Liver (tissue), 8 donors: ENCODE measurements at regions not wholly inside any gene's neighbourhood (a gene's known extent, or its start where the extent isn't known, plus 50 kb on each side); places are given as distances from the start of the nearest gene placed in this dataset.

Source experiments
- DNase-seq: peaks from one replicate; pipeline ENCODE4 v3.0.0-alpha.2; 2017; ENCODE audit warnings: low spot score
- H3K27ac ChIP-seq, 2 donors: one replicate each; pipeline ENCODE4 v1.7.0; 2013; ENCODE audit warnings: inconsistent platforms in 2 of 2, low read length in 2 of 2, control low read depth in 1 of 2, low read depth in 1 of 2, mild to moderate bottlenecking in 1 of 2
- H3K27me3 ChIP-seq, 4 donors: one replicate each; pipeline versions ENCODE4 v1.6.1 to v1.7.0; 2013; ENCODE audit warnings: low read length in 3 of 4, inconsistent platforms in 1 of 4, mild to moderate bottlenecking in 1 of 4, moderate library complexity in 1 of 4; ENCODE audit not compliant: control insufficient read depth in 4 of 4, insufficient read depth in 4 of 4
- H3K36me3 ChIP-seq, 4 donors: one replicate each; pipeline versions ENCODE4 v1.6.1 to v1.7.0; 2013; ENCODE audit warnings: low read length in 3 of 4, mild to moderate bottlenecking in 3 of 4, low read depth in 1 of 4, moderate library complexity in 1 of 4; ENCODE audit not compliant: control insufficient read depth in 4 of 4, insufficient read depth in 3 of 4
- H3K4me1 ChIP-seq, 4 donors: one replicate each; pipeline versions ENCODE4 v1.6.1 to v1.7.0; 2013; ENCODE audit warnings: low read length in 3 of 4, mild to moderate bottlenecking in 3 of 4, moderate library complexity in 1 of 4; ENCODE audit not compliant: control insufficient read depth in 4 of 4, insufficient read depth in 4 of 4
- H3K4me3 ChIP-seq, 3 donors: one replicate each; pipeline versions ENCODE4 v1.6.1 to v1.7.0; 2013; ENCODE audit warnings: low read length in 3 of 3, control low read depth in 1 of 3, low read depth in 1 of 3, mild to moderate bottlenecking in 1 of 3
- H3K9ac ChIP-seq, 2 donors: one replicate each; pipeline ENCODE4 v1.7.0; 2013; ENCODE audit warnings: low read length in 2 of 2, mild to moderate bottlenecking in 2 of 2, moderate library complexity in 2 of 2, control low read depth in 1 of 2, low read depth in 1 of 2
- H3K9me3 ChIP-seq, 4 donors: one replicate each; pipeline versions ENCODE4 v1.6.1 to v1.7.0; 2013; ENCODE audit warnings: low read length in 3 of 4; ENCODE audit not compliant: control insufficient read depth in 4 of 4
- EGR1 ChIP-seq, 2 donors: IDR thresholded peaks; 2 replicates each; pipeline ENCODE4 v1.6.1; 2016 to 2018; ENCODE audit warnings: antibody characterized with exemption in 2 of 2, low read depth in 2 of 2
- FOXA1 ChIP-seq: IDR thresholded peaks from 2 replicates; pipeline ENCODE4 v1.6.1; 2016; ENCODE audit warnings: antibody characterized with exemption
- FOXA2 ChIP-seq: IDR thresholded peaks from 2 replicates; pipeline ENCODE4 v1.6.1; 2016; ENCODE audit warnings: antibody characterized with exemption
- GABPA ChIP-seq, 2 donors: IDR thresholded peaks in 1 of 2; conservative IDR thresholded peaks in 1 of 2; 2 replicates each; pipeline ENCODE4 v1.6.1; 2016; ENCODE audit warnings: antibody characterized with exemption in 2 of 2, mild to moderate bottlenecking in 1 of 2, moderate library complexity in 1 of 2
- HNF4A ChIP-seq, 2 donors: conservative IDR thresholded peaks; 2 replicates each; pipeline ENCODE4 v1.6.1; 2016; ENCODE audit warnings: antibody characterized with exemption in 2 of 2, mild to moderate bottlenecking in 2 of 2
- HNF4G ChIP-seq: IDR thresholded peaks from 2 replicates; pipeline ENCODE4 v1.6.1; 2016; ENCODE audit warnings: antibody characterized with exemption
- JUND ChIP-seq, 2 donors: IDR thresholded peaks; 2 replicates each; pipeline ENCODE4 v1.6.1; 2016; ENCODE audit warnings: antibody characterized with exemption in 2 of 2
- NR2F2 ChIP-seq: IDR thresholded peaks from 2 replicates; pipeline ENCODE4 v1.6.1; 2016; ENCODE audit warnings: antibody characterized with exemption
- RAD21 ChIP-seq, 2 donors: IDR thresholded peaks; 2 replicates each; pipeline ENCODE4 v1.6.1; 2016; ENCODE audit warnings: antibody characterized with exemption in 2 of 2, mild to moderate bottlenecking in 2 of 2
- RXRA ChIP-seq, 2 donors: IDR thresholded peaks; 2 replicates each; pipeline ENCODE4 v1.6.1; 2017 to 2018; ENCODE audit warnings: antibody characterized with exemption in 2 of 2, mild to moderate bottlenecking in 1 of 2
- SP1 ChIP-seq: IDR thresholded peaks from 2 replicates; pipeline ENCODE4 v1.6.1; 2018; ENCODE audit warnings: antibody characterized with exemption, mild to moderate bottlenecking
- TAF1 ChIP-seq: conservative IDR thresholded peaks from 2 replicates; pipeline ENCODE4 v1.6.1; 2016; ENCODE audit warnings: antibody characterized with exemption, mild to moderate bottlenecking
- YY1 ChIP-seq: IDR thresholded peaks from 2 replicates; pipeline ENCODE4 v1.6.1; 2016; ENCODE audit warnings: antibody characterized with exemption, mild to moderate bottlenecking
- WGBS: extraction: QIAGEN DNeasy Blood & Tissue Kit; methylation state at CpG from one replicate; pipeline ENCODE4 v1.1.7; 2013; 5-methylcytosine and 5-hydroxymethylcytosine counted together
- TF ChIP-seq, protein P1 (sequence below): fragments of 150-350 bp; IDR thresholded peaks from 2 replicates; pipeline ENCODE4 v1.5.1; 2017; ENCODE audit warnings: improper control_type of control experiment, low read depth, low read length; ENCODE audit not compliant: missing input control
- TF ChIP-seq, protein P2 (sequence below): IDR thresholded peaks from 2 replicates; pipeline ENCODE4 v1.6.1; 2016; ENCODE audit warnings: antibody characterized with exemption
- TF ChIP-seq, protein P3 (sequence below): IDR thresholded peaks from 2 replicates; pipeline ENCODE4 v1.6.1; 2016; ENCODE audit warnings: antibody characterized with exemption
- TF ChIP-seq, protein P4 (sequence below): IDR thresholded peaks from 2 replicates; pipeline ENCODE4 v1.6.1; 2016; ENCODE audit warnings: antibody characterized with exemption
- TF ChIP-seq, protein P5 (sequence below): IDR thresholded peaks from 2 replicates; pipeline ENCODE4 v1.6.1; 2016; ENCODE audit warnings: antibody characterized with exemption, mild to moderate bottlenecking
- donor health status: healthy.
- donor health status: healthy.
- donor health status: healthy.
- donor health status: healthy.
- donor health status: healthy.

DNA sequence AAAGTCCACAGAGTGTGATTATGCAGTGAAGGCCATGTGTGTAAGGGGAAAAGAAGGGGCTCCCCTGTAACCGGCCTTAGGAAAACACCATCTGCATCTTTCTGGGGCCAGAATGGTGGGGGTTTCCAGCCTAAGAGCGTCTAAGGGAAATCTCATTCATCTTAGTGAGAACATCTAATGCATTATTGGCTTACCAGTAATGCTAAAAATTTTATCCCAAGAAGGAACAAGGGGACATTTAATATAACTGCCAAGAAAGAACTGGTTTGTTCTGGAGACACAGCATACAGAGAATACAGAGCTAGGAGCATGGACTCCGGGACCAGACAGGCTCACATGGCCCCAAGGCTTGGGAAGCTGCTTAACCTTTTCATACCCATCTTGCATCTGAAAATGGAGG, 58.3 kb upstream of the DSCAM start:
- Histone ChIP-seq H3K9ac (no peak overlapping the region), H3K27me3 (peaks cover 0 to 4% (median 3%) of the 10 kb centered on the region in 4 donors), H3K36me3 (no peaks in the 10 kb centered on the region), H3K4me1 (no peaks in the 10 kb centered on the region), H3K9me3 (peaks cover 0 to 4% (median 0%) of the 10 kb centered on the region in 4 donors), H3K27ac (no peak overlapping the region), H3K4me3 (no peak overlapping the region)
- WGBS: 68% methylated on average over 3 of the region's 3 CpGs
- no peak for DNase-seq
- TF ChIP-seq HNF4G: no peak
- TF ChIP-seq HNF4A (conservative IDR thresholded peaks at IDR 0.05): no peak
- TF ChIP-seq EGR1 (IDR thresholded peaks at IDR 0.05; ENCODE audit: low read depth in 2 of 2): no peak
- TF ChIP-seq, protein P1, sequence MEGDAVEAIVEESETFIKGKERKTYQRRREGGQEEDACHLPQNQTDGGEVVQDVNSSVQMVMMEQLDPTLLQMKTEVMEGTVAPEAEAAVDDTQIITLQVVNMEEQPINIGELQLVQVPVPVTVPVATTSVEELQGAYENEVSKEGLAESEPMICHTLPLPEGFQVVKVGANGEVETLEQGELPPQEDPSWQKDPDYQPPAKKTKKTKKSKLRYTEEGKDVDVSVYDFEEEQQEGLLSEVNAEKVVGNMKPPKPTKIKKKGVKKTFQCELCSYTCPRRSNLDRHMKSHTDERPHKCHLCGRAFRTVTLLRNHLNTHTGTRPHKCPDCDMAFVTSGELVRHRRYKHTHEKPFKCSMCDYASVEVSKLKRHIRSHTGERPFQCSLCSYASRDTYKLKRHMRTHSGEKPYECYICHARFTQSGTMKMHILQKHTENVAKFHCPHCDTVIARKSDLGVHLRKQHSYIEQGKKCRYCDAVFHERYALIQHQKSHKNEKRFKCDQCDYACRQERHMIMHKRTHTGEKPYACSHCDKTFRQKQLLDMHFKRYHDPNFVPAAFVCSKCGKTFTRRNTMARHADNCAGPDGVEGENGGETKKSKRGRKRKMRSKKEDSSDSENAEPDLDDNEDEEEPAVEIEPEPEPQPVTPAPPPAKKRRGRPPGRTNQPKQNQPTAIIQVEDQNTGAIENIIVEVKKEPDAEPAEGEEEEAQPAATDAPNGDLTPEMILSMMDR: no peak
- no peak for TF ChIP-seq TAF1
- TF ChIP-seq YY1: no peak
- TF ChIP-seq, protein P2, sequence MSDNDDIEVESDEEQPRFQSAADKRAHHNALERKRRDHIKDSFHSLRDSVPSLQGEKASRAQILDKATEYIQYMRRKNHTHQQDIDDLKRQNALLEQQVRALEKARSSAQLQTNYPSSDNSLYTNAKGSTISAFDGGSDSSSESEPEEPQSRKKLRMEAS: no peak
- no peak for TF ChIP-seq JUND (IDR thresholded peaks at IDR 0.05)
- TF ChIP-seq, protein P3, sequence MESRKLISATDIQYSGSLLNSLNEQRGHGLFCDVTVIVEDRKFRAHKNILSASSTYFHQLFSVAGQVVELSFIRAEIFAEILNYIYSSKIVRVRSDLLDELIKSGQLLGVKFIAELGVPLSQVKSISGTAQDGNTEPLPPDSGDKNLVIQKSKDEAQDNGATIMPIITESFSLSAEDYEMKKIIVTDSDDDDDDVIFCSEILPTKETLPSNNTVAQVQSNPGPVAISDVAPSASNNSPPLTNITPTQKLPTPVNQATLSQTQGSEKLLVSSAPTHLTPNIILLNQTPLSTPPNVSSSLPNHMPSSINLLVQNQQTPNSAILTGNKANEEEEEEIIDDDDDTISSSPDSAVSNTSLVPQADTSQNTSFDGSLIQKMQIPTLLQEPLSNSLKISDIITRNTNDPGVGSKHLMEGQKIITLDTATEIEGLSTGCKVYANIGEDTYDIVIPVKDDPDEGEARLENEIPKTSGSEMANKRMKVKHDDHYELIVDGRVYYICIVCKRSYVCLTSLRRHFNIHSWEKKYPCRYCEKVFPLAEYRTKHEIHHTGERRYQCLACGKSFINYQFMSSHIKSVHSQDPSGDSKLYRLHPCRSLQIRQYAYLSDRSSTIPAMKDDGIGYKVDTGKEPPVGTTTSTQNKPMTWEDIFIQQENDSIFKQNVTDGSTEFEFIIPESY: no peak
- no peak for TF ChIP-seq SP1
- TF ChIP-seq RXRA (IDR thresholded peaks at IDR 0.05): no peak
- TF ChIP-seq FOXA1: no peak
- TF ChIP-seq FOXA2: no peak
- TF ChIP-seq NR2F2: no peak
- TF ChIP-seq RAD21 (IDR thresholded peaks at IDR 0.05): no peak
- TF ChIP-seq, protein P4, sequence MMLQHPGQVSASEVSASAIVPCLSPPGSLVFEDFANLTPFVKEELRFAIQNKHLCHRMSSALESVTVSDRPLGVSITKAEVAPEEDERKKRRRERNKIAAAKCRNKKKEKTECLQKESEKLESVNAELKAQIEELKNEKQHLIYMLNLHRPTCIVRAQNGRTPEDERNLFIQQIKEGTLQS: no peak
- TF ChIP-seq GABPA (IDR thresholded peaks at IDR 0.05 in 1 of 2, conservative IDR thresholded peaks at IDR 0.05 in 1 of 2): no peak
- TF ChIP-seq, protein P5, sequence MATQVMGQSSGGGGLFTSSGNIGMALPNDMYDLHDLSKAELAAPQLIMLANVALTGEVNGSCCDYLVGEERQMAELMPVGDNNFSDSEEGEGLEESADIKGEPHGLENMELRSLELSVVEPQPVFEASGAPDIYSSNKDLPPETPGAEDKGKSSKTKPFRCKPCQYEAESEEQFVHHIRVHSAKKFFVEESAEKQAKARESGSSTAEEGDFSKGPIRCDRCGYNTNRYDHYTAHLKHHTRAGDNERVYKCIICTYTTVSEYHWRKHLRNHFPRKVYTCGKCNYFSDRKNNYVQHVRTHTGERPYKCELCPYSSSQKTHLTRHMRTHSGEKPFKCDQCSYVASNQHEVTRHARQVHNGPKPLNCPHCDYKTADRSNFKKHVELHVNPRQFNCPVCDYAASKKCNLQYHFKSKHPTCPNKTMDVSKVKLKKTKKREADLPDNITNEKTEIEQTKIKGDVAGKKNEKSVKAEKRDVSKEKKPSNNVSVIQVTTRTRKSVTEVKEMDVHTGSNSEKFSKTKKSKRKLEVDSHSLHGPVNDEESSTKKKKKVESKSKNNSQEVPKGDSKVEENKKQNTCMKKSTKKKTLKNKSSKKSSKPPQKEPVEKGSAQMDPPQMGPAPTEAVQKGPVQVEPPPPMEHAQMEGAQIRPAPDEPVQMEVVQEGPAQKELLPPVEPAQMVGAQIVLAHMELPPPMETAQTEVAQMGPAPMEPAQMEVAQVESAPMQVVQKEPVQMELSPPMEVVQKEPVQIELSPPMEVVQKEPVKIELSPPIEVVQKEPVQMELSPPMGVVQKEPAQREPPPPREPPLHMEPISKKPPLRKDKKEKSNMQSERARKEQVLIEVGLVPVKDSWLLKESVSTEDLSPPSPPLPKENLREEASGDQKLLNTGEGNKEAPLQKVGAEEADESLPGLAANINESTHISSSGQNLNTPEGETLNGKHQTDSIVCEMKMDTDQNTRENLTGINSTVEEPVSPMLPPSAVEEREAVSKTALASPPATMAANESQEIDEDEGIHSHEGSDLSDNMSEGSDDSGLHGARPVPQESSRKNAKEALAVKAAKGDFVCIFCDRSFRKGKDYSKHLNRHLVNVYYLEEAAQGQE: no peak
